Peyer's patch (tissue), 4 donors: ENCODE measurements at regions not wholly inside any gene's neighbourhood (a gene's known extent, or its start where the extent isn't known, plus 50 kb on each side); places are given as distances from the start of the nearest gene placed in this dataset.

Experiments used
- DNase-seq, 3 donors: peaks; one replicate each; pipeline ENCODE4 v3.0.0-alpha.2; 2017 to 2019
- H3K27ac ChIP-seq, 4 donors: fragments of 200-600 bp; sonication (generic); one replicate each; pipeline ENCODE4 v1.5.1; 2016 to 2019
- H3K27me3 ChIP-seq, 2 donors: fragments of 200-600 bp; sonication (generic); one replicate each; pipeline ENCODE4 v1.5.1; 2019
- H3K36me3 ChIP-seq, 3 donors: fragments of 200-600 bp; sonication (generic); one replicate each; pipeline ENCODE4 v1.5.1; 2016 to 2019
- H3K4me1 ChIP-seq, 4 donors: fragments of 200-600 bp; sonication (generic); one replicate each; pipeline ENCODE4 v1.5.1; 2016 to 2019
- H3K4me3 ChIP-seq, 4 donors: fragments of 200-600 bp; sonication (generic); 1 replicate in 3 of 4; 2 replicates in 1 of 4; pipeline ENCODE4 v1.5.1; 2016 to 2019; ENCODE audit warnings: mild to moderate bottlenecking in 1 of 4
- H3K9me3 ChIP-seq, 4 donors: fragments of 200-600 bp; sonication (generic); one replicate each; pipeline ENCODE4 v1.5.1; 2016 to 2019; ENCODE audit warnings: mild to moderate bottlenecking in 1 of 4
- CTCF ChIP-seq, 6 experiments: fragments of 450-650 bp in 4 of 6; fragments of 200-600 bp in 2 of 6; sonication (generic) in 1 of 6; IDR thresholded peaks; one replicate each; pipeline ENCODE4 v1.5.1; 2017 to 2019; ENCODE audit warnings: antibody characterized with exemption in 6 of 6, mild to moderate bottlenecking in 3 of 6, moderate library complexity in 1 of 6
- POLR2A ChIP-seq, 2 donors: fragments of 450-650 bp; IDR thresholded peaks; one replicate each; pipeline ENCODE4 v1.5.1; 2017; ENCODE audit warnings: antibody characterized with exemption in 2 of 2, mild to moderate bottlenecking in 2 of 2, moderate library complexity in 2 of 2

- peak in 1 of 3 donors; percentile 21 for DNase-seq
- Histone ChIP-seq H3K36me3 (no peaks in the 10 kb centered on the region), H3K27ac (no peak overlapping the region), H3K4me1 (no peaks in the 10 kb centered on the region), H3K4me3 (no peak overlapping the region), H3K27me3 (no peaks in the 10 kb centered on the region), H3K9me3 (no peaks in the 10 kb centered on the region)
- no peak for TF ChIP-seq CTCF (IDR thresholded peaks at IDR 0.05)
- no peak for TF ChIP-seq POLR2A (IDR thresholded peaks at IDR 0.05)
Observed at GRCh38 chr4:3689006-3689405, 77.2 kb upstream of the ADRA2C start.

- peak in 1 of 3 donors; percentile 41 for DNase-seq
- no peaks in the 10 kb centered on the region for H3K9me3 ChIP-seq
- TF ChIP-seq CTCF (IDR thresholded peaks at IDR 0.05) = no peak
- no peak for TF ChIP-seq POLR2A (IDR thresholded peaks at IDR 0.05)
- no peaks in the 10 kb centered on the region for H3K36me3 ChIP-seq
- H3K27me3 ChIP-seq = no peaks in the 10 kb centered on the region
- no peaks in the 10 kb centered on the region for H3K4me1 ChIP-seq
- H3K4me3 ChIP-seq = no peak overlapping the region
- H3K27ac ChIP-seq = no peak overlapping the region
Observed at GRCh38 chr4:3688018-3688998, 77.9 kb upstream of the ADRA2C start.

GRCh38 chr4:3687538-3687937 lies 78.6 kb upstream of the ADRA2C start:
- no peak for TF ChIP-seq POLR2A (IDR thresholded peaks at IDR 0.05)
- TF ChIP-seq CTCF (IDR thresholded peaks at IDR 0.05) = no peak
- Histone ChIP-seq H3K9me3 (no peaks in the 10 kb centered on the region), H3K4me1 (no peaks in the 10 kb centered on the region), H3K36me3 (no peaks in the 10 kb centered on the region), H3K4me3 (no peak overlapping the region), H3K27ac (no peak overlapping the region), H3K27me3 (no peaks in the 10 kb centered on the region)
- peak in 1 of 3 donors; percentile 12 for DNase-seq

- H3K9me3 ChIP-seq = no peaks in the 10 kb centered on the region
- H3K36me3 ChIP-seq = no peaks in the 10 kb centered on the region
- no peak overlapping the region for H3K27ac ChIP-seq
- H3K4me3 ChIP-seq = no peak overlapping the region
- H3K27me3 ChIP-seq = no peaks in the 10 kb centered on the region
- TF ChIP-seq CTCF (IDR thresholded peaks at IDR 0.05) = no peak
- no peak for TF ChIP-seq POLR2A (IDR thresholded peaks at IDR 0.05)
- no peak for DNase-seq
- H3K4me1 ChIP-seq = no peaks in the 10 kb centered on the region
Observed at GRCh38 chr4:3686753-3687152, 79.4 kb upstream of the ADRA2C start.

GRCh38 chr4:3685081-3685645 lies 81.0 kb upstream of the ADRA2C start:
- no peak for TF ChIP-seq POLR2A (IDR thresholded peaks at IDR 0.05)
- no peak for TF ChIP-seq CTCF (IDR thresholded peaks at IDR 0.05)
- DNase-seq = peak in 1 of 3 donors; percentile 21
- Histone ChIP-seq H3K9me3 (no peaks in the 10 kb centered on the region), H3K36me3 (no peaks in the 10 kb centered on the region), H3K27me3 (no peaks in the 10 kb centered on the region), H3K4me3 (no peak overlapping the region), H3K27ac (no peak overlapping the region), H3K4me1 (no peaks in the 10 kb centered on the region)
